Lung (tissue), 11 donors: ENCODE measurements at regions not wholly inside any gene's neighbourhood (a gene's known extent, or its start where the extent isn't known, plus 50 kb on each side); places are given as distances from the start of the nearest gene placed in this dataset.

Source experiments
- ATAC-seq: fragments of 200-7000 bp; cut with Tn5 transposase; one replicate; pipeline ENCODE4 v1.9.1; 2020; ENCODE audit warnings: moderate number of reproducible peaks; ENCODE audit not compliant: insufficient read depth, low FRiP score
- DNase-seq, 3 donors: peaks; one replicate each; pipeline ENCODE4 v3.0.0-alpha.2; 2013 to 2017
- H3K27ac ChIP-seq, 2 donors: one replicate each; pipeline ENCODE4 v1.5.1; 2013; ENCODE audit warnings: mild to moderate bottlenecking in 2 of 2, moderate library complexity in 2 of 2, control low read depth in 1 of 2, inconsistent platforms in 1 of 2, low read depth in 1 of 2, low read length in 1 of 2
- H3K27me3 ChIP-seq, 3 donors: one replicate each; pipeline ENCODE4 v1.5.1; 2013; ENCODE audit warnings: low read length in 2 of 3; ENCODE audit not compliant: control insufficient read depth in 3 of 3, insufficient read depth in 3 of 3
- H3K36me3 ChIP-seq, 4 donors: one replicate each; pipeline ENCODE4 v1.5.1; 2013; ENCODE audit warnings: low read length in 4 of 4, mild to moderate bottlenecking in 1 of 4, moderate library complexity in 1 of 4; ENCODE audit not compliant: control insufficient read depth in 4 of 4, insufficient read depth in 4 of 4
- H3K4me1 ChIP-seq, 5 donors: one replicate each; pipeline ENCODE4 v1.5.1; 2013; ENCODE audit warnings: low read length in 5 of 5, mild to moderate bottlenecking in 2 of 5, moderate library complexity in 1 of 5; ENCODE audit not compliant: control insufficient read depth in 5 of 5, insufficient read depth in 5 of 5
- H3K4me3 ChIP-seq: one replicate; pipeline ENCODE4 v1.5.1; 2013; ENCODE audit warnings: mild to moderate bottlenecking, control low read depth, moderate library complexity
- H3K9ac ChIP-seq, 2 donors: one replicate each; pipeline ENCODE4 v1.5.1; 2013; ENCODE audit warnings: low read length in 2 of 2, control low read depth in 1 of 2; ENCODE audit not compliant: insufficient read depth in 1 of 2
- H3K9me3 ChIP-seq, 4 donors: one replicate each; pipeline ENCODE4 v1.5.1; 2013; ENCODE audit warnings: low read length in 3 of 4, mild to moderate bottlenecking in 1 of 4, moderate library complexity in 1 of 4; ENCODE audit not compliant: control insufficient read depth in 4 of 4, insufficient read depth in 3 of 4
- WGBS, 2 donors: extraction: QIAGEN DNeasy Blood & Tissue Kit; methylation state at CpG; one replicate each; pipeline ENCODE4 v1.1.7; 2013; 5-methylcytosine and 5-hydroxymethylcytosine counted together
- TF ChIP-seq, protein P1 (sequence below): IDR thresholded peaks from 2 replicates; pipeline ENCODE4 v1.5.1; 2012; ENCODE audit warnings: mild to moderate bottlenecking; ENCODE audit errors: control extremely low read depth, extremely low read depth
- donor health status: control.
- donor health status: control.
- donor health status: Bipolar disorder and iron deficiency.
- donor health status: healthy.
- donor health status: DM: yes; HTN: yes; CAD: no.

DNA sequence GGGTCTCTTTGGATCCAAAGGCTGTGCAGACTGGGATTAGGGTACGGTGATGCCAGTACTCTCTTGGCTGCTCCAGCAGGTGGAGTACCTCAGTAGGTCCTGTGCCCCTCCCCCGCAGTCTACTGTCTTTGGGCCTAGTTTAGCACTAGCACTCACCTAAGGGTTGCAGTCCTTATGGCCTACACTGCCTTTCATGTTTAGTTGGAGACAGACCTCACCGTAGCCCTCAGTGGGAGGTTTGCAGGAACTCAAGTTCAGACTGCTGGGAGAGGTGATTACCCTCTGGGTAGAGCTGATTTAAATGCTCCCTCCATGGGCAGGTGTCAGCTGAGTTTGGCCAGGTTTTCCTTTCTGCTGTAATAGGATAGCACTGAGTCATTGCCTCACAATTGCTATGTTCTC lies 210.8 kb upstream of the TMEM196 start:
- ATAC-seq (no peak), DNase-seq (no peak)
- H3K4me1 ChIP-seq: no peaks in the 10 kb centered on the region
- no peak overlapping the region for H3K4me3 ChIP-seq
- H3K9ac ChIP-seq: no peak overlapping the region
- TF ChIP-seq, protein P1, sequence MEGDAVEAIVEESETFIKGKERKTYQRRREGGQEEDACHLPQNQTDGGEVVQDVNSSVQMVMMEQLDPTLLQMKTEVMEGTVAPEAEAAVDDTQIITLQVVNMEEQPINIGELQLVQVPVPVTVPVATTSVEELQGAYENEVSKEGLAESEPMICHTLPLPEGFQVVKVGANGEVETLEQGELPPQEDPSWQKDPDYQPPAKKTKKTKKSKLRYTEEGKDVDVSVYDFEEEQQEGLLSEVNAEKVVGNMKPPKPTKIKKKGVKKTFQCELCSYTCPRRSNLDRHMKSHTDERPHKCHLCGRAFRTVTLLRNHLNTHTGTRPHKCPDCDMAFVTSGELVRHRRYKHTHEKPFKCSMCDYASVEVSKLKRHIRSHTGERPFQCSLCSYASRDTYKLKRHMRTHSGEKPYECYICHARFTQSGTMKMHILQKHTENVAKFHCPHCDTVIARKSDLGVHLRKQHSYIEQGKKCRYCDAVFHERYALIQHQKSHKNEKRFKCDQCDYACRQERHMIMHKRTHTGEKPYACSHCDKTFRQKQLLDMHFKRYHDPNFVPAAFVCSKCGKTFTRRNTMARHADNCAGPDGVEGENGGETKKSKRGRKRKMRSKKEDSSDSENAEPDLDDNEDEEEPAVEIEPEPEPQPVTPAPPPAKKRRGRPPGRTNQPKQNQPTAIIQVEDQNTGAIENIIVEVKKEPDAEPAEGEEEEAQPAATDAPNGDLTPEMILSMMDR: no peak
- peaks cover 0 to 3% (median 1%) of the 10 kb centered on the region in 4 donors for H3K9me3 ChIP-seq
- no peaks in the 10 kb centered on the region for H3K36me3 ChIP-seq
- 87 to 92% methylated on average over 3 of the region's 3 CpGs for WGBS, 2 donors
- H3K27ac ChIP-seq: no peak overlapping the region
- no peaks in the 10 kb centered on the region for H3K27me3 ChIP-seq

DNA sequence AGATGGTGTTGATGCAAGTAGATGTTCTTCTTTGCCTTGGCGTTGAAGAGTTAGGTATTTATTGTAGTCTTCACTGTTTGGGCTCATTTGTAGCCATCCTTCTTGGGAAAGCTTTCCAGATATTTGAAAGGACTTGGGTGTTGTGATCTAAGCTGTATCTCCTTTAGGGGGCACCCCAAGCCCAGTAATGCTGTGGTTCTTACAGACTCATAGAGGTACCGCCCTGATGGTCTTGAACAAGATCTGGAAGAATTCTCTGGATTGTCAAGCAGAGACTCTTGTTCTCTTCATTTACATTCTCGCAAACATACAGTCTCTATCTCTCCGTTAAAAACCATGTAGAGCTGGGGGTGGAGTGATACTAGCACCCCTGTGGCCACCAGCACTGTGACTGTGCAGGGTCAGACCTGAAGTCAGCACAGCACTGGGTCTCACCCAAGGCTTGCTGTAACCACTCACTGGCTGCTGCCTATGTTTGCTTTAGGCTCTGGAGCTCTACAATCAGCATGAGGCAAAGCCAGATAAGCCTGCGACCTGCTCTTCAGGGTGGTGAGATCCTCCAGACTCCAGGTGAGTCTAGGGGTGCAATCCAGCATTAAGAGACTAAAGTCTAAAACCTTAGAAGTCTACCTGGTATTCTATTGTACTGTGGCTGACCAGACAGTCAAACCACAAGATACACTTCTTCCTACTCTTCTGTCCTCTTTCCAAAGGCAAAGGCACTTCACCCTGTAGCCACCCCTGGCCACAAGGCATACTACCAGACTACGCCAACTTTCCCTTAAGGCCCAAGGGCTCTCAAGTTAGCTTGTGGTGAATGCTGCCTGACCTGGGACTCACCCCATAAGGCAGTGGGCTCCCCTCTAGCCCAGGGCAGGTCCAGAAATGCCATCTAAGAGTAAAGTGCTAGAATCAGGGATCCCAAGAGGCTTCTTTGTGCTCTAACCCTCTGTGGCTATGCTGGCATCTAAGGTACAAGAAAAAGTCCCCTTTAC lies 209.7 kb upstream of the TMEM196 start:
- Histone ChIP-seq H3K9me3 (peaks cover 0 to 3% (median 1%) of the 10 kb centered on the region in 4 donors), H3K36me3 (no peaks in the 10 kb centered on the region), H3K4me3 (no peak overlapping the region), H3K4me1 (no peaks in the 10 kb centered on the region), H3K27ac (no peak overlapping the region), H3K27me3 (no peaks in the 10 kb centered on the region), H3K9ac (no peak overlapping the region)
- WGBS, 2 donors: 55 to 65% methylated on average over 6 of the region's 6 CpGs
- no peak for ATAC-seq
- TF ChIP-seq, protein P1: no peak
- DNase-seq: peak; percentile 51 to 77 (median 70)

DNA sequence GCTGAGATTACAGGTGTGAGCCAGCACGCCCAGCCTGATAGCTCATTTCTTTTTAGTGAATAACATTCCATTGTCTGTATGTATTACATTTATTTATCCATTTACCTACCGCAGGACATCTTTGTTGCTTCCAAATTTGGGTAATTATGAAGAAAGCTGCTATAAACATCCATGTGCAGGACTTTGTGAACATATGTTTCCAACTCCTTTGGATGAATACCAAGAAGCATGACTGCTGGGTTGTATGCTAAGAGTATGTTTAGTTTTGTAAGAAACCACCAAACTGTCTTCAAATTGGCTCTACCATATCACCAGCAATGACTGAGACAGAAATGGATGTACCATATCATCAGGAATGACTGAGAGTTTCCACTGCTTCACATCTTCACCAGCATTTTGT lies 200.2 kb upstream of the TMEM196 start:
- Histone ChIP-seq H3K9me3 (no peaks in the 10 kb centered on the region), H3K36me3 (no peaks in the 10 kb centered on the region), H3K9ac (no peak overlapping the region)

More for the DNA sequence above, 200.2 kb upstream of the TMEM196 start:
- Histone ChIP-seq H3K27me3 (no peaks in the 10 kb centered on the region), H3K4me3 (no peak overlapping the region), H3K4me1 (no peaks in the 10 kb centered on the region), H3K27ac (no peak overlapping the region)
- no peak for ATAC-seq
- TF ChIP-seq, protein P1: no peak
- 92 to 94% methylated on average over 2 of the region's 2 CpGs for WGBS, 2 donors
- DNase-seq: no peak
